ENCODE measurements at regions not wholly inside any gene's neighbourhood (a gene's known extent, or its start where the extent isn't known, plus 50 kb on each side); places are given as distances from the start of the nearest gene placed in this dataset.

DNA sequence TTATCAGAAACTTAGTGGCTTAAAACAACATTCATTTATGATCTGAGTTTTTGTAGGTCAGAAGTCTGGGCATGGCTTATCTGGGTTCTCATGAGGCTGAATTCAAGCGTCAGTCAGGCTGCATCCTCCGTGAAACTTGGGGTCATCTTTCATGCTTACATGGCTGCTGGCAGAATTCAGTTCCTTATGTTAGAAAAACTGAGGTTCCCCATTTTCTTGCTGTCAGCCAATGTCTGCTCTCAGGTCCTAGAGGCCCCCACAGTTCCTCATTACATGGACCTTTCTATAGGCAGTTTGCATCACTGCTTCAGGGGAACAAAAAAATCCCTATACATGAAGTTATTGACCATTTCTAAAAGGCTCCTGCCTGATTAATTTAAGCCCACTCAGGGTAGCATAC, 83.8 kb upstream of the NMUR2 start:
- ATAC-seq (no peak), DNase-seq (no peak)
- Histone ChIP-seq H3K36me3 (no peaks in the 10 kb centered on the region), H3K4me3 (no peak overlapping the region), H3K27ac (no peak overlapping the region), H3K27me3 (ENCODE audit: low read depth) (no peaks in the 10 kb centered on the region), H3K9me3 (no peaks in the 10 kb centered on the region), H3K4me1 (no peaks in the 10 kb centered on the region)
- intact Hi-C loops (cut with DNase I): no loop called here
- TF ChIP-seq, protein P1, sequence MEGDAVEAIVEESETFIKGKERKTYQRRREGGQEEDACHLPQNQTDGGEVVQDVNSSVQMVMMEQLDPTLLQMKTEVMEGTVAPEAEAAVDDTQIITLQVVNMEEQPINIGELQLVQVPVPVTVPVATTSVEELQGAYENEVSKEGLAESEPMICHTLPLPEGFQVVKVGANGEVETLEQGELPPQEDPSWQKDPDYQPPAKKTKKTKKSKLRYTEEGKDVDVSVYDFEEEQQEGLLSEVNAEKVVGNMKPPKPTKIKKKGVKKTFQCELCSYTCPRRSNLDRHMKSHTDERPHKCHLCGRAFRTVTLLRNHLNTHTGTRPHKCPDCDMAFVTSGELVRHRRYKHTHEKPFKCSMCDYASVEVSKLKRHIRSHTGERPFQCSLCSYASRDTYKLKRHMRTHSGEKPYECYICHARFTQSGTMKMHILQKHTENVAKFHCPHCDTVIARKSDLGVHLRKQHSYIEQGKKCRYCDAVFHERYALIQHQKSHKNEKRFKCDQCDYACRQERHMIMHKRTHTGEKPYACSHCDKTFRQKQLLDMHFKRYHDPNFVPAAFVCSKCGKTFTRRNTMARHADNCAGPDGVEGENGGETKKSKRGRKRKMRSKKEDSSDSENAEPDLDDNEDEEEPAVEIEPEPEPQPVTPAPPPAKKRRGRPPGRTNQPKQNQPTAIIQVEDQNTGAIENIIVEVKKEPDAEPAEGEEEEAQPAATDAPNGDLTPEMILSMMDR (IDR thresholded peaks at IDR 0.05): no peak

GRCh38 chr5:152499814-152500535, 94.9 kb upstream of the NMUR2 start:
- intact Hi-C loops (cut with DNase I): no loop called here
- H3K36me3 ChIP-seq: no peaks in the 10 kb centered on the region
- no peak overlapping the region for H3K4me3 ChIP-seq
- H3K4me1 ChIP-seq: no peaks in the 10 kb centered on the region
- H3K27me3 ChIP-seq (ENCODE audit: low read depth): no peaks in the 10 kb centered on the region
- ATAC-seq (no peak), DNase-seq (no peak)
- H3K27ac ChIP-seq: no peak overlapping the region
- TF ChIP-seq, protein P1 (IDR thresholded peaks at IDR 0.05): no peak
- H3K9me3 ChIP-seq: no peaks in the 10 kb centered on the region

DNA sequence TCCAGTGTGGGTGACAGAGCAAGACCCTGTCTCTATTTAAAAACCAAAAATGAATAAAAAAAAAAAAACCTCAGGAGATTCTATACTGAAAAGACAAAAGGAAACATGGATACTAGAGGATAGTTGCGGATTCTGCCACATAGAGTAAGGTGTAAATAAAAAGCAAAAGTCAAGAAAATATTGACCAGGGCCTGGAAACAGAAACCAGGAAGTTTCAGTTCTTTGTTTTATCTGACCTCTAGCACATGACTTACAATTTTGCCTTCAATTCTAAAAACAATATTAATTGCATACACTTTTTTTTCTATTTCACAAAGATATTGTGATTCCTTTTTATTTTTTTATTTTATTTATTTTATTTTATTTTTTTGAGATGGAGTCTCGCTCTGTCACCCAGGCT, 96.2 kb upstream of the NMUR2 start:
- no peaks in the 10 kb centered on the region for H3K36me3 ChIP-seq
- H3K27me3 ChIP-seq (ENCODE audit: low read depth): peaks cover 4% of the 10 kb centered on the region
- H3K27ac ChIP-seq: no peak overlapping the region
- ATAC-seq (no peak), DNase-seq (no peak)
- intact Hi-C loops (cut with DNase I): no loop called here
- TF ChIP-seq, protein P1 (IDR thresholded peaks at IDR 0.05): no peak
- no peaks in the 10 kb centered on the region for H3K9me3 ChIP-seq
- no peak overlapping the region for H3K4me3 ChIP-seq
- no peaks in the 10 kb centered on the region for H3K4me1 ChIP-seq

DNA sequence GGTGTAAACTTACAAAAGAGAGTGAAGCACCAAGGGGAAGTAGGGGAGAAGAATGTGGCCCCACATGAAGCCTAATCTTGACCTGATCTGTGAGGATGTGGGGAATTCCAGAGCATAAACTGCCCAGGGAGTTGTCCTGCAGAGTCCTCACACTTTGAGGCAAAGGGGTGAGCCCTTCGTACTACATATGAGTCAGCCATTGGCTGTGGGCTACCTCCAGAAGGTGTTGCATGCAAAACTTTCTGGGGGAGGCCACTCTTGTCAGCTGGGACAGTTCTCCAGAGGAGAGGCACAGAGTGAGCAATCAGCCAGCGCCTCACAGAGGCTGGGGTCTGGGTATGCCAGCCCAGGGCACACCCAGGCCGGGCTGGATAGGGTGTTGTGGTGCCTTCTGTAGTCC, 98.1 kb upstream of the NMUR2 start:
- no peak overlapping the region for H3K4me3 ChIP-seq
- intact Hi-C loops (cut with DNase I): no loop called here

GRCh38 chr5:152505442-152506042, 100.5 kb upstream of the NMUR2 start:
- H3K27ac ChIP-seq: no peak overlapping the region
- DNase-seq (no peak), ATAC-seq (peak; percentile 67 to 74)
- intact Hi-C loops (cut with DNase I): no loop called here
- no peaks in the 10 kb centered on the region for H3K36me3 ChIP-seq
- no peaks in the 10 kb centered on the region for H3K9me3 ChIP-seq
- H3K27me3 ChIP-seq (ENCODE audit: low read depth): peaks cover 4% of the 10 kb centered on the region
- no peak overlapping the region for H3K4me3 ChIP-seq
- no peaks in the 10 kb centered on the region for H3K4me1 ChIP-seq
- TF ChIP-seq, protein P1 (IDR thresholded peaks at IDR 0.05): peak; percentile 60

More for the DNA sequence above, 98.1 kb upstream of the NMUR2 start:
- DNase-seq: no peak
- Histone ChIP-seq H3K27me3 (ENCODE audit: low read depth) (peaks cover 4% of the 10 kb centered on the region), H3K36me3 (no peaks in the 10 kb centered on the region), H3K4me1 (no peaks in the 10 kb centered on the region), H3K27ac (no peak overlapping the region), H3K9me3 (no peaks in the 10 kb centered on the region)
- ATAC-seq: no peak
- TF ChIP-seq, protein P1 (IDR thresholded peaks at IDR 0.05): no peak

All from lower lobe of right lung (tissue), 2 donors.